Activated CD4-positive, alpha-beta T cell treated with anti-CD3 and anti-CD28 coated beads, Interleukin-2, Interleukin-6, amounts not matched to agents 100 ng/mL and 50 ng/mL, durations not matched to agents 16 hours and 8 hours (primary cell): ENCODE measurements at regions not wholly inside any gene's neighbourhood (a gene's known extent, or its start where the extent isn't known, plus 50 kb on each side); places are given as distances from the start of the nearest gene placed in this dataset.
"Not testable (repeated sequence)": the region's sequence is repeated elsewhere in the genome, so short reads cannot be mapped to it uniquely, and the experiment has no call there.

Experiments used
- DNase-seq: peaks from one replicate; pipeline ENCODE4 v3.0.0-alpha.2; 2020

GRCh38 chr1:105005594-105006195, 1256.0 kb downstream of the AMY1C start:
- DNase-seq, result no peak

- no peak for DNase-seq
These were observed 1267.9 kb downstream of the AMY1C start for GRCh38 chr1:105017587-105017986.

GRCh38 chr1:105023719-105024118, 1274.0 kb downstream of the AMY1C start:
- DNase-seq, result no peak

- DNase-seq, result no peak
These were observed 1278.3 kb downstream of the AMY1C start for GRCh38 chr1:105027838-105028471.

- DNase-seq, result no peak
These were observed 1322.7 kb downstream of the AMY1C start for GRCh38 chr1:105072446-105072845.

DNA sequence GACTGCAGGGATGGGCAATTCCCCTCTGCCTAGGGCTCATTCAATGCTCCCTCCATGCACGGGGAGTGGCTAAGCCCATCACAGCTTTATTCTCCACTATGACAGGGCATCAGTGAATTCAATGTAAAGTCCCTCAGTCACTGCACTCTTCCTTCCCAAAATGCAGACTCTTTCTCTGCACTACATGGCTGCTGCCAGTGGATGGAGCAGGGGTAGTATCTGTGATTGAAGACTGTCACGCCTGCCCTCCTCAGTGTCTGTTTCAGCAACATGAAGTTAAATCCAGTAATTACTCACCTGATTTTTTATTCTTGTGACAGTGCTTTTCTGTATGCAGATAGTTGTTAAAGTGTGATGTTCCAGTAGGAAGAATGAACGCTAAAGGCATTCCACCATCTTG, 1323.2 kb downstream of the AMY1C start:
- DNase-seq, result no peak

GRCh38 chr1:105073660-105074059, 1324.0 kb downstream of the AMY1C start:
- no peak for DNase-seq

- DNase-seq, result no peak
These were observed 1333.9 kb downstream of the AMY1C start for GRCh38 chr1:105083611-105084010.

GRCh38 chr1:105087506-105087905, 1337.8 kb downstream of the AMY1C start:
- no peak for DNase-seq

- no peak for DNase-seq
These were observed 1338.5 kb downstream of the AMY1C start for GRCh38 chr1:105088166-105088565.

DNA sequence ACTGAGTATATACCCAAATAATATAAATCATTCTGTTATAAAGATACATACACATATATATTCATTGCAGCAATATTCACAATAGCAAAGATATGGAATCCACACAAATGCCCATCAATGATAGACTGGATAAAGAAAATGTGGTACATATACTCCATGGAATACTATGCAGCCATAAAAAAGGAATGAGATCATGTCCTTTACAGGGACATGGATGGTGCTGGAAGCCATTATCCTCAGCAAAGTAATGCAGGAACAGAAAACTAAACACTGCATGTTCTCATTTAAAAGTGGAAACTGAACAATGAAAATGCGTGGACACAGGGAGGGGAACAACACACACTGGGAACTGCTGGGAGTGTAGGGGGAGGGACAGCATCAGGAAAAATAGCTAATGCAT, 1344.2 kb downstream of the AMY1C start:
- not testable (repeated sequence) for DNase-seq

DNA sequence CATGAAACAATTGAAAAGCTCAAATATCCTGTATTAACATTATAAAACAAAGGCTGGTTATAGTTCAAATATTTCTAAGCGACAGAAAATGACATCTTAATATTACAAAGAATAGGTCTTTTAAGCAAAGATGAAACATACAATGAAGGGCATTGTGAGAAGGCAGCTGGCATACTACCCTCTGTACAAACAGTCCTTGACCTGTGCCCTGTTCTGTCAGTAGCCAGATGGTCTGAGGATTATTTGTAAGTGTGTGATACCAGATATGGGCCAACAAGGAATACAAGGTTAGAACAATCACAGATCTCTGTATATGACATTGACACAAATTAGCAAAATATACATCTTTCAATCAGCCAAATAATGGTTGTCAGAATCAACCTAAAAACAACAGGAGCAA, 1350.4 kb downstream of the AMY1C start:
- no peak for DNase-seq

GRCh38 chr1:105101261-105101660, 1351.6 kb downstream of the AMY1C start:
- no peak for DNase-seq

- DNase-seq, result no peak
These were observed 1352.7 kb downstream of the AMY1C start for GRCh38 chr1:105102371-105102770.

DNA sequence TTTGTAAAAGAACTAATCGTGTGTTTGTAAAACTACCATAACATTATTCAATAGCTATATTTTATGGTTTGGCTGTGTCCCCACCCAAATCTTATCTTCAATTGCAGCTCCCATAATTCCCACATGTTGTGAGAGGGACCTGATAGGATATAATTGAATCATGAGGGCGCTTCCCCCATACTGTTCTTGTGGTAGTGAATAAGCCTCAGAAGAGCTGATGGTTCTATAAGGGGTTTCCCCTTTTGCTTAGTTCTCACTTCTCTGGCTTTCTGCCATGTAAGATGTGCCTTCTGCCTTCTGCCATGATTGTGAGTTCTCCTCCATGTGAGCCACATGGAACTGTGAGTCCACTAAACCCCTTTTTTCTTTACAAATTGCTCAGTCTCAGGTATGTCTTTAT, 1372.3 kb downstream of the AMY1C start:
- DNase-seq, result no peak

- DNase-seq, result no peak
These were observed 1388.1 kb downstream of the AMY1C start for GRCh38 chr1:105137543-105138457.

DNA sequence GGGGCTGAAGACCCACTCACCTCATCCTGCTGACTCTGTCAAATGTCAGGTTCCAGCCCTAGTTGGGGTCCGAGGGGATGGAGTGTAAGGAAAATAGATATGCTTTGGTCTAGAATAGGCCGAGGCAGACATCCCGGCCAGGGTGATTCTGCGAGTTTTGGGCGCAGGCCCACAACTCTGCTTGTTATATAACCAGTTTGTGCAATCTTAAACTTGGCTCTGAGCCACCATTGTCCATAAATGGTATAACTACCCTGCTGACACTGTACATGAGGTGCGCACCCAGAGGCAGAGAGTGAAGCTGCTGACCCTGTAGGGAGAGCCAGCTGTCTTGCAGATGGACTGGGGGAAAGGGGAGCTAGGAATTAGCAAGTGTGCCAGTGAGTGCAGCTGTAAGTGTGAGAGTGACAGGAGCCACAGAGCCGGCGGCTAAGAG, 1388.8 kb downstream of the AMY1C start:
- DNase-seq, result no peak

GRCh38 chr1:105172788-105173187, 1423.1 kb downstream of the AMY1C start:
- DNase-seq, result no peak

GRCh38 chr1:105180789-105181188, 1431.1 kb downstream of the AMY1C start:
- DNase-seq, result no peak

- no peak for DNase-seq
These were observed 1455.2 kb downstream of the AMY1C start for GRCh38 chr1:105204836-105205371.

- no peak for DNase-seq
These were observed 1458.9 kb downstream of the AMY1C start for GRCh38 chr1:105208581-105208980.

GRCh38 chr1:105210747-105211146, 1461.0 kb downstream of the AMY1C start:
- no peak for DNase-seq

GRCh38 chr1:105231378-105231777, 1481.7 kb downstream of the AMY1C start:
- no peak for DNase-seq

GRCh38 chr1:105243411-105243810, 1493.7 kb downstream of the AMY1C start:
- DNase-seq, result no peak
